ENCODE measurements at regions not wholly inside any gene's neighbourhood (a gene's known extent, or its start where the extent isn't known, plus 50 kb on each side); places are given as distances from the start of the nearest gene placed in this dataset.

GRCh38 chr13:88436974-88437373, 765.8 kb downstream of the SLITRK5 start:
- Histone ChIP-seq H3K9ac (ENCODE audit: insufficient read depth in 1 of 2, low read depth in 2 of 2, low read length in 2 of 2) (no peak overlapping the region), H3K27me3 (ENCODE audit: control insufficient read depth in 2 of 2, insufficient read depth in 2 of 2, low read length in 2 of 2) (no peaks in the 10 kb centered on the region), H3K4me3 (no peak overlapping the region), H3K36me3 (ENCODE audit: control insufficient read depth, insufficient read depth, low read length) (no peaks in the 10 kb centered on the region), H3K4me2 (ENCODE audit: insufficient read depth, low read length) (no peak overlapping the region), H2AFZ (ENCODE audit: low read depth, low read length) (no peak overlapping the region), H3K4me1 (replicated peaks in 1 of 2; ENCODE audit: control insufficient read depth in 2 of 2, insufficient read depth in 2 of 2, low read length in 2 of 2) (no peaks in the 10 kb centered on the region), H3K9me3 (replicated peaks; ENCODE audit: control insufficient read depth, insufficient read depth, low read depth, low read length) (no peaks in the 10 kb centered on the region), H4K20me1 (replicated peaks; ENCODE audit: control insufficient read depth, insufficient read depth, low read length) (no peaks in the 10 kb centered on the region), H3K27ac (ENCODE audit: extremely low read depth, low read depth, low read length) (no peak overlapping the region), H3K9me1 (ENCODE audit: control insufficient read depth, insufficient read depth, low read length) (no peaks in the 10 kb centered on the region), H3K79me2 (ENCODE audit: control insufficient read depth, insufficient read depth, low read length) (no peaks in the 10 kb centered on the region)
- ATAC-seq = no peak
- CTCF ChIA-PET (ENCODE audit: low intra/inter-chr PET ratio) = no interaction called here
- 5% methylated on average over 1 of the region's 1 CpG for WGBS (ENCODE audit: insufficient coverage, low coverage, missing lambda C conversion rate)
- POLR2A ChIA-PET = no interaction called here
- no peak for TF ChIP-seq TARDBP (IDR thresholded peaks at IDR 0.05)
- no peak for TF ChIP-seq RBM17 (IDR thresholded peaks at IDR 0.05; ENCODE audit: borderline replicate concordance, low read depth, low read length)
- no peak for TF ChIP-seq MAFF (IDR thresholded peaks at IDR 0.05; ENCODE audit: low read length)
- no peak for TF ChIP-seq PATZ1 (CRISPR knock-in tag; IDR thresholded peaks at IDR 0.05; ENCODE audit: borderline replicate concordance)
- TF ChIP-seq ZNF695 (CRISPR knock-in tag; IDR thresholded peaks at IDR 0.05) = no peak
- TF ChIP-seq MYNN (IDR thresholded peaks at IDR 0.05) = no peak
- no peak for TF ChIP-seq MYNN (CRISPR knock-in tag; IDR thresholded peaks at IDR 0.05)
- TF ChIP-seq ZBTB34 (CRISPR knock-in tag; IDR thresholded peaks at IDR 0.05) = no peak
- TF ChIP-seq ZNF445 (CRISPR knock-in tag; IDR thresholded peaks at IDR 0.05; ENCODE audit: low read depth) = no peak
- TF ChIP-seq CBX5 (IDR thresholded peaks at IDR 0.05; ENCODE audit: borderline replicate concordance, low read depth) = no peak
- TF ChIP-seq ZNF76 (CRISPR knock-in tag; IDR thresholded peaks at IDR 0.05; ENCODE audit: borderline replicate concordance) = no peak
- no peak for TF ChIP-seq MAX (CRISPR knock-in tag; IDR thresholded peaks at IDR 0.05)
- no peak for TF ChIP-seq ZBTB17 (CRISPR knock-in tag; IDR thresholded peaks at IDR 0.05)
- TF ChIP-seq STAT5A (IDR thresholded peaks at IDR 0.05; ENCODE audit: borderline replicate concordance, low read length) = no peak
- TF ChIP-seq NRF1 (conservative IDR thresholded peaks at IDR 0.05 in 1 of 2, IDR thresholded peaks at IDR 0.05 in 1 of 2) = no peak
- no peak for TF ChIP-seq SRSF9 (IDR thresholded peaks at IDR 0.05; ENCODE audit: borderline replicate concordance, low read depth, low read length)
- TF ChIP-seq TCFL5 (CRISPR knock-in tag; conservative IDR thresholded peaks at IDR 0.05) = no peak
- no peak for TF ChIP-seq HMBOX1 (IDR thresholded peaks at IDR 0.05)
- TF ChIP-seq NELFE (IDR thresholded peaks at IDR 0.05; ENCODE audit: insufficient read depth, insufficient read length) = no peak
- TF ChIP-seq SLC30A9 (CRISPR knock-in tag; IDR thresholded peaks at IDR 0.05) = no peak
- TF ChIP-seq SREBF2 (CRISPR knock-in tag; IDR thresholded peaks at IDR 0.05) = no peak
- FAIRE-seq = no peak
- DNase-seq (ENCODE audit: extremely low read depth in 1 of 4, low spot score in 3 of 4) = no peak
- BruUV-seq (replicated peaks) = no TSS peak
- intact Hi-C loops (cut with micrococcal nuclease) = no loop called here
- in situ Hi-C loops (cut with MboI) = no loop called here

Data from K562 (cell line).